Tibial artery (tissue), 4 donors: ENCODE measurements at regions not wholly inside any gene's neighbourhood (a gene's known extent, or its start where the extent isn't known, plus 50 kb on each side); places are given as distances from the start of the nearest gene placed in this dataset.

Experiments
- DNase-seq, 2 donors: peaks; one replicate each; pipeline ENCODE4 v3.0.0-alpha.2; 2019
- H3K27ac ChIP-seq, 2 donors: fragments of 200-600 bp; sonication (generic) in 1 of 2; 1 replicate in 1 of 2; 2 replicates in 1 of 2; pipeline ENCODE4 v1.5.1; 2018 to 2019; ENCODE audit warnings: mild to moderate bottlenecking in 1 of 2
- H3K27me3 ChIP-seq, 2 donors: fragments of 200-600 bp; sonication (generic) in 1 of 2; one replicate each; pipeline versions ENCODE4 v1.5.1 to v1.6.0; 2016 to 2019
- H3K36me3 ChIP-seq, 3 donors: fragments of 200-600 bp; sonication (generic) in 2 of 3; one replicate each; pipeline ENCODE4 v1.5.1; 2016 to 2019; ENCODE audit warnings: mild to moderate bottlenecking in 2 of 3
- H3K4me1 ChIP-seq, 4 donors: fragments of 200-600 bp; sonication (generic) in 2 of 4; 1 replicate in 3 of 4; 2 replicates in 1 of 4; pipeline ENCODE4 v1.5.1; 2016 to 2019
- H3K4me3 ChIP-seq, 2 donors: fragments of 200-600 bp; sonication (generic) in 1 of 2; 1 replicate in 1 of 2; 2 replicates in 1 of 2; pipeline ENCODE4 v1.5.1; 2018 to 2019; ENCODE audit warnings: mild to moderate bottlenecking in 2 of 2
- H3K9me3 ChIP-seq, 3 donors: fragments of 200-600 bp; sonication (generic) in 1 of 3; one replicate each; pipeline ENCODE4 v1.5.1; 2016 to 2019
- intact Hi-C: fragments of 100-400 bp; cut with DNase I; formaldehyde crosslinking; loops from one replicate; pipeline ENCODE4 v1.15.0; 2023; ENCODE audit warnings: low total_unique reads
- TF ChIP-seq, protein P1 (sequence below), 2 experiments: fragments of 200-600 bp in 1 of 2; fragments of 450-650 bp in 1 of 2; IDR thresholded peaks; one replicate each; pipeline ENCODE4 v1.5.1; 2017 to 2019; ENCODE audit warnings: antibody characterized with exemption in 2 of 2, mild to moderate bottlenecking in 1 of 2, moderate library complexity in 1 of 2

DNA sequence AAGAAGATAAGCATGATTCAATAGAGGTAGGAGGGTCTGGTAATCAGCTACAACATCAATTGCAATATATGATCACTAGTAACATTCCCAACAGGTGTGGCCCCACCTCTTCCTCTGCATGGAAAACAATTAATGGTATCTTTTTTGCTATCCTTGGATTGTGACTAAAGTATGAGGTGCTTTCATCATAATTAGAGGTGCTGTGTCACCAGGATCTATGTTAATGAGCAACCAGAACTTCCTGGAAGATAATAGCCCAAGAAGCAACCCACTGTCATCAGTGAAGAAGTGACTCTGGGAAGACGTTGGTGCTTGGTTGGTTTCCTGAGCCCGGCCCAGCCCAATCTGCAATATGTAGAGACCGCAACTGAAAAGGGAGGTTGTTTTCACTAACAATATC is 167.2 kb downstream of the SETD4 start:
- Histone ChIP-seq H3K27me3 (no peaks in the 10 kb centered on the region), H3K4me1 (no peaks in the 10 kb centered on the region), H3K36me3 (no peaks in the 10 kb centered on the region), H3K27ac (no peak overlapping the region), H3K9me3 (no peaks in the 10 kb centered on the region), H3K4me3 (no peak overlapping the region)
- no peak for DNase-seq
- intact Hi-C loops, result no loop called here
- TF ChIP-seq, protein P1, sequence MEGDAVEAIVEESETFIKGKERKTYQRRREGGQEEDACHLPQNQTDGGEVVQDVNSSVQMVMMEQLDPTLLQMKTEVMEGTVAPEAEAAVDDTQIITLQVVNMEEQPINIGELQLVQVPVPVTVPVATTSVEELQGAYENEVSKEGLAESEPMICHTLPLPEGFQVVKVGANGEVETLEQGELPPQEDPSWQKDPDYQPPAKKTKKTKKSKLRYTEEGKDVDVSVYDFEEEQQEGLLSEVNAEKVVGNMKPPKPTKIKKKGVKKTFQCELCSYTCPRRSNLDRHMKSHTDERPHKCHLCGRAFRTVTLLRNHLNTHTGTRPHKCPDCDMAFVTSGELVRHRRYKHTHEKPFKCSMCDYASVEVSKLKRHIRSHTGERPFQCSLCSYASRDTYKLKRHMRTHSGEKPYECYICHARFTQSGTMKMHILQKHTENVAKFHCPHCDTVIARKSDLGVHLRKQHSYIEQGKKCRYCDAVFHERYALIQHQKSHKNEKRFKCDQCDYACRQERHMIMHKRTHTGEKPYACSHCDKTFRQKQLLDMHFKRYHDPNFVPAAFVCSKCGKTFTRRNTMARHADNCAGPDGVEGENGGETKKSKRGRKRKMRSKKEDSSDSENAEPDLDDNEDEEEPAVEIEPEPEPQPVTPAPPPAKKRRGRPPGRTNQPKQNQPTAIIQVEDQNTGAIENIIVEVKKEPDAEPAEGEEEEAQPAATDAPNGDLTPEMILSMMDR (IDR thresholded peaks at IDR 0.05), result no peak

DNA sequence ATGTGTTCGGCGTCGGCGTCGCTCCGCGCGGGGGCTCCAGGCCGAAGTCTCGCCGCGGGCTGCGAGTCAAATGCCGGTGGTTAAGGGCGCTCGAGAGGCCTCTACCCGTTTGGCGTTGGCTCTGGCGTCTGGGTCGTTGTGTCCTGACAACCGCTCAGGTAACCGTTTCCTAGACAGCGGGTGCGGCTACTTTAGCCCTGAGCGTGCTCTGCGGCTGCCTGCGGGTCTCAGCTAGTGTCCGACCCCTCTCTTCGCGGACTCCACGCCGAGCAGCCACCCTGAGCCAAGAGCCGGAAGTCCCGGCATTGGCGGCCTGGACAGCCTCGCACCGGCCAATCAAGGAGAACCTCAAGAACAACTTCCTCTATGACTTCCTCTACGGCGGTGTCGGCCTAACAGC is 173.4 kb downstream of the SETD4 start:
- Histone ChIP-seq H3K27ac (no peak overlapping the region), H3K9me3 (no peaks in the 10 kb centered on the region), H3K27me3 (no peaks in the 10 kb centered on the region), H3K4me3 (no peak overlapping the region), H3K4me1 (no peaks in the 10 kb centered on the region), H3K36me3 (no peaks in the 10 kb centered on the region)
- intact Hi-C loops, result no loop called here
- TF ChIP-seq, protein P1 (IDR thresholded peaks at IDR 0.05), result no peak
- no peak for DNase-seq

DNA sequence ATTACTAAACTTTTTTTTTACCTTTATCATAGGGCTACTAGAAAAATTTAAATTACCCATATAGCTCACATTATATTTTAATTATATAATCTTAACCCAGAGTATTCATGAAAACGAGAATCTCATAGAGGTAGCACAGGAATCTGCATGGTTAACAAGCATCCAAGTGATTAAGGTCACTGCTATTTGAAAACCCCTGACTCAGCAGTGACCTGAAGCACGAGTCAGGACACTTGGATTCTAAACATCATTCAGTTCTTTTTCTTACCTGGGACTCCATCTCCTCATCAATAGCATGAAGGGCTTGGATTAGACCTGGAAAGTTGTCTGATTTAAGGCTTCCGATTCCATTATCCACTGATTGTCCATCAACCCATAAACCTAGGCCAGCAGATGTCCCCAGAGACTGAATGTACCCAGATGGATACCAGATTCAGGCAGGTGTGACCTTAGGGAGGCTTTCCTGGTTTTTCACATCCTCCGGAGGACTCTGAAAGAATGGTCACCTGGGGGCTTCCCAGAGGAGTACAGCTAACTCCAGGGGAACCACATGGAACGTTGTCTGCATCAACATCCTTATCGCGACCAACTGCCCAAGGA is 174.3 kb downstream of the SETD4 start:
- intact Hi-C loops, result no loop called here
- no peak for DNase-seq
- Histone ChIP-seq H3K4me1 (no peaks in the 10 kb centered on the region), H3K27me3 (peaks cover 0 to 3% of the 10 kb centered on the region in 2 donors), H3K4me3 (no peak overlapping the region), H3K27ac (no peak overlapping the region), H3K9me3 (no peaks in the 10 kb centered on the region), H3K36me3 (no peaks in the 10 kb centered on the region)
- TF ChIP-seq, protein P1 (IDR thresholded peaks at IDR 0.05), result no peak

DNA sequence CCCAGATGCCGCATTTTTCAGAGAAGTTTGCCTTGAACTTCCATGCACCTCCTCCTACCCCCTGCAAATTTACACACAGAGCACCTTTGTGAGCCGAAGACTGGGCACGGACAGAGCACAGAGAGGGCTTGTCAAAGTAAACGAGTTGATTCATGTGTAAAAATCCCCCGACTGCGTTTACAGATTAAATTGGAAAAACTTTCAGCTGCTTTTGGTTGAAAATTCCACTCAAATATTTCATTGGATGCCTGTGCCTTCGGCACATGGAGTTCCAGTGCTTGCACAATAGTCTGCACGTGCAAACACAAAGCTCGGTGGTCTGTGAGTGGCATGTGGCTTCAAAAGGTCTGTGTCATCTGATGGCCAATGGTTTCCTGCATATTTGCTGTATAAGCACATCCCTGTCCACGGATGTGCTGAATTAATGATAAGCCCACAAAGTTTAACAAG is 177.5 kb downstream of the SETD4 start:
- H3K36me3 ChIP-seq, result no peaks in the 10 kb centered on the region
- peaks cover 0 to 7% of the 10 kb centered on the region in 2 donors for H3K27me3 ChIP-seq
- intact Hi-C loops, result no loop called here
- no peak overlapping the region for H3K4me3 ChIP-seq
- H3K4me1 ChIP-seq, result no peaks in the 10 kb centered on the region
- H3K9me3 ChIP-seq, result no peaks in the 10 kb centered on the region
- no peak for DNase-seq
- TF ChIP-seq, protein P1 (IDR thresholded peaks at IDR 0.05), result no peak
- H3K27ac ChIP-seq, result no peak overlapping the region

DNA sequence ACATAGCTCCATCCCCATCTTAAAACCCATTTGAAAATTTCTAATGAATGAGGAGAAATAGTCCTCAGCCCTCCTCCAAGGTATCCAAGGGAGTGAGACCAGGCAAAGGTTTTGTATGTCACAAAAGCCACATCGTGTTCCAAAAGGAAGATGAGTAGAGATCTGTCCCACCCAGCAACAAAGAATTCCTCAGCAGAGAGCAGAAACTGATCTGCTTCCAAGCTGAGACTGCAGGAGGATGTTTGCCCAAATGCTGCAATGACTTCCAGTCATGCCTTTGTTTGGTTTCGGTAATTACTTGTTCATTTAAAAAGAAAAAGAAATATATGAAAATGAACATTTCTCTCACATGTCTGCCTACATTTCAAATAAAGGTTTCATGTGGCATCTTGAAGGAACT is 186.9 kb downstream of the SETD4 start:
- intact Hi-C loops, result no loop called here
- Histone ChIP-seq H3K4me3 (no peak overlapping the region), H3K36me3 (no peaks in the 10 kb centered on the region), H3K27ac (no peak overlapping the region), H3K27me3 (no peaks in the 10 kb centered on the region), H3K9me3 (peaks cover 0 to 5% (median 0%) of the 10 kb centered on the region in 3 donors), H3K4me1 (no peaks in the 10 kb centered on the region)
- no peak for DNase-seq
- TF ChIP-seq, protein P1 (IDR thresholded peaks at IDR 0.05), result no peak

DNA sequence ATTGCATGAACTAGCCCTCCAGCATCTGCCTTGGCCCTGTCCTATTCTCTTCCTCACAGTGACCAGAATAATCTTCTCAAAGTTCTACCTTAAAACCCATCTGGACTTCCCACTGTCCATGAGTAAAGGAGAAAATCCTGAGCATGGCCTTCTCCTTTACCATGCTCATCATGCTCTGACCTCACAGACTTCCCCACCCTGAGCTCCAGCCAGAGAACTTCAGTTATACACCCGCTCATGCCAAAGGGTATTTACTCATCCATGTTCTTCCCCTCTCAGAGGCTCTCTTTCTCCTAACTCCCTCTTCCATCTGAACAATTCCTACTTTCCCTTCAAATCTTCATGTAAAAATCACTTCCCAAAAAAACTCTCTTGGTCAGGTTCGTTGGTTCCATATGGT is 188.4 kb downstream of the SETD4 start:
- TF ChIP-seq, protein P1 (IDR thresholded peaks at IDR 0.05), result no peak
- no peaks in the 10 kb centered on the region for H3K36me3 ChIP-seq
- peaks cover 0 to 4% (median 0%) of the 10 kb centered on the region in 3 donors for H3K9me3 ChIP-seq
- no peak overlapping the region for H3K27ac ChIP-seq
- H3K4me1 ChIP-seq, result no peaks in the 10 kb centered on the region
- H3K27me3 ChIP-seq, result no peaks in the 10 kb centered on the region
- intact Hi-C loops, result no loop called here
- H3K4me3 ChIP-seq, result no peak overlapping the region
- no peak for DNase-seq
